ENCODE measurements at regions not wholly inside any gene's neighbourhood (a gene's known extent, or its start where the extent isn't known, plus 50 kb on each side); places are given as distances from the start of the nearest gene placed in this dataset.

GRCh38 chr12:93178154-93178878 lies 199.4 kb upstream of the NUDT4 start:
- CTCF ChIA-PET = interaction anchor here (0.6 kb wide), 1 partner anchor 207 kb away, joined by 4 read pairs; no protein-coding TSS in a partner anchor
- no peak overlapping the region for H2AFZ ChIP-seq (ENCODE audit: low read length)
- H3K9me3 ChIP-seq (ENCODE audit: low read length) = no peaks in the 10 kb centered on the region
- no peak for DNase-seq
- no peaks in the 10 kb centered on the region for H3K4me1 ChIP-seq (ENCODE audit: insufficient read depth, low read length)
- no peaks in the 10 kb centered on the region for H3K79me2 ChIP-seq (ENCODE audit: low read length)
- TF ChIP-seq EZH2phosphoT487 (IDR thresholded peaks at IDR 0.05; ENCODE audit: borderline replicate concordance, low read length) = no peak
- TF ChIP-seq EZH2 (IDR thresholded peaks at IDR 0.05; ENCODE audit: low read length, unreplicated experiment) = no peak
- TF ChIP-seq CTCF (conservative IDR thresholded peaks at IDR 0.05; ENCODE audit: low read depth, low read length) = no peak
- no peak overlapping the region for H3K4me2 ChIP-seq (ENCODE audit: low read length)
- intact Hi-C loops (cut with micrococcal nuclease) = no loop called here
- no peak overlapping the region for H3K9ac ChIP-seq (ENCODE audit: low read length)
- no peak overlapping the region for H3K4me3 ChIP-seq (ENCODE audit: low read length)
- ATAC-seq = no peak
- H3K9me2 ChIP-seq (replicated peaks; ENCODE audit: low read length) = no peaks in the 10 kb centered on the region
- POLR2A ChIA-PET (ENCODE audit: unreplicated experiment) = no interaction called here
- H3F3A ChIP-seq (ENCODE audit: low read length, unreplicated experiment) = no peaks in the 10 kb centered on the region
- H3K27me3 ChIP-seq (ENCODE audit: low read length) = no peaks in the 10 kb centered on the region
- no peaks in the 10 kb centered on the region for H4K20me1 ChIP-seq (ENCODE audit: low read length)
- no peak overlapping the region for H3K27ac ChIP-seq (ENCODE audit: low read length)
- BruUV-seq (replicated peaks) = no TSS peak
- H3K36me3 ChIP-seq (ENCODE audit: low read depth, low read length) = no peaks in the 10 kb centered on the region

GRCh38 chr12:93179792-93180191 lies 197.9 kb upstream of the NUDT4 start:
- Histone ChIP-seq H4K20me1 (ENCODE audit: low read length) (no peaks in the 10 kb centered on the region), H3K9me3 (ENCODE audit: low read length) (no peaks in the 10 kb centered on the region), H3K4me2 (ENCODE audit: low read length) (no peak overlapping the region), H3K79me2 (ENCODE audit: low read length) (no peaks in the 10 kb centered on the region), H3K27me3 (ENCODE audit: low read length) (no peaks in the 10 kb centered on the region), H2AFZ (ENCODE audit: low read length) (no peak overlapping the region), H3K4me3 (ENCODE audit: low read length) (no peak overlapping the region), H3K9me2 (replicated peaks; ENCODE audit: low read length) (no peaks in the 10 kb centered on the region), H3K36me3 (ENCODE audit: low read depth, low read length) (no peaks in the 10 kb centered on the region), H3F3A (ENCODE audit: low read length, unreplicated experiment) (no peaks in the 10 kb centered on the region), H3K27ac (ENCODE audit: low read length) (no peak overlapping the region), H3K9ac (ENCODE audit: low read length) (no peak overlapping the region), H3K4me1 (ENCODE audit: insufficient read depth, low read length) (no peaks in the 10 kb centered on the region)
- ChIA-PET CTCF (no interaction called here), POLR2A (ENCODE audit: unreplicated experiment) (no interaction called here)
- ATAC-seq (no peak), DNase-seq (no peak)
- BruUV-seq (replicated peaks) = no TSS peak
- no peak for TF ChIP-seq EZH2phosphoT487 (IDR thresholded peaks at IDR 0.05; ENCODE audit: borderline replicate concordance, low read length)
- TF ChIP-seq EZH2 (IDR thresholded peaks at IDR 0.05; ENCODE audit: low read length, unreplicated experiment) = no peak
- no peak for TF ChIP-seq CTCF (conservative IDR thresholded peaks at IDR 0.05; ENCODE audit: low read depth, low read length)
- intact Hi-C loops (cut with micrococcal nuclease) = no loop called here

GRCh38 chr12:93180566-93180965 lies 197.2 kb upstream of the NUDT4 start:
- no TSS peak for BruUV-seq (replicated peaks)
- CTCF ChIA-PET = no interaction called here
- POLR2A ChIA-PET (ENCODE audit: unreplicated experiment) = no interaction called here
- H3K79me2 ChIP-seq (ENCODE audit: low read length) = no peaks in the 10 kb centered on the region
- no peaks in the 10 kb centered on the region for H3K36me3 ChIP-seq (ENCODE audit: low read depth, low read length)
- no peak overlapping the region for H2AFZ ChIP-seq (ENCODE audit: low read length)
- no peaks in the 10 kb centered on the region for H3K9me3 ChIP-seq (ENCODE audit: low read length)
- no peak overlapping the region for H3K27ac ChIP-seq (ENCODE audit: low read length)
- H3K9ac ChIP-seq (ENCODE audit: low read length) = no peak overlapping the region
- H3F3A ChIP-seq (ENCODE audit: low read length, unreplicated experiment) = no peaks in the 10 kb centered on the region
- intact Hi-C loops (cut with micrococcal nuclease) = no loop called here
- no peaks in the 10 kb centered on the region for H4K20me1 ChIP-seq (ENCODE audit: low read length)
- no peaks in the 10 kb centered on the region for H3K4me1 ChIP-seq (ENCODE audit: insufficient read depth, low read length)
- no peaks in the 10 kb centered on the region for H3K27me3 ChIP-seq (ENCODE audit: low read length)
- no peaks in the 10 kb centered on the region for H3K9me2 ChIP-seq (replicated peaks; ENCODE audit: low read length)
- DNase-seq (no peak), ATAC-seq (no peak)
- no peak for TF ChIP-seq CTCF (conservative IDR thresholded peaks at IDR 0.05; ENCODE audit: low read depth, low read length)
- no peak for TF ChIP-seq EZH2 (IDR thresholded peaks at IDR 0.05; ENCODE audit: low read length, unreplicated experiment)
- no peak for TF ChIP-seq EZH2phosphoT487 (IDR thresholded peaks at IDR 0.05; ENCODE audit: borderline replicate concordance, low read length)
- no peak overlapping the region for H3K4me2 ChIP-seq (ENCODE audit: low read length)
- no peak overlapping the region for H3K4me3 ChIP-seq (ENCODE audit: low read length)

Data from PC-3 (cell line).